ENCODE measurements at regions not wholly inside any gene's neighbourhood (a gene's known extent, or its start where the extent isn't known, plus 50 kb on each side); places are given as distances from the start of the nearest gene placed in this dataset.

GRCh38 chr3:194536871-194537637, 50.3 kb upstream of the ATP13A3 start:
- peaks cover 13% of the 10 kb centered on the region; the same call in 1 of the 2 replicates for H3K4me1 ChIP-seq
- H3K4me3 ChIP-seq: peak overlapping the region; percentile 8; the same call in 1 of the 2 replicates
- no peaks in the 10 kb centered on the region for H3K9me3 ChIP-seq (replicated peaks)
- peak; percentile 49 to 51 for DNase-seq
- H3K27me3 ChIP-seq: no peaks in the 10 kb centered on the region
- H3K27ac ChIP-seq: peak overlapping the region; percentile 64
- no peaks in the 10 kb centered on the region for H3K36me3 ChIP-seq
